SIG-M5 treated with dmso at 0.1 percent for 504 hours (cell line): ENCODE measurements at regions not wholly inside any gene's neighbourhood (a gene's known extent, or its start where the extent isn't known, plus 50 kb on each side); places are given as distances from the start of the nearest gene placed in this dataset.

ENCODE experiments used
- DNase-seq: peaks from one replicate; lab custom pipeline; 2025; ENCODE audit not compliant: unreplicated experiment; lab: John Stamatoyannopoulos, UW

DNA sequence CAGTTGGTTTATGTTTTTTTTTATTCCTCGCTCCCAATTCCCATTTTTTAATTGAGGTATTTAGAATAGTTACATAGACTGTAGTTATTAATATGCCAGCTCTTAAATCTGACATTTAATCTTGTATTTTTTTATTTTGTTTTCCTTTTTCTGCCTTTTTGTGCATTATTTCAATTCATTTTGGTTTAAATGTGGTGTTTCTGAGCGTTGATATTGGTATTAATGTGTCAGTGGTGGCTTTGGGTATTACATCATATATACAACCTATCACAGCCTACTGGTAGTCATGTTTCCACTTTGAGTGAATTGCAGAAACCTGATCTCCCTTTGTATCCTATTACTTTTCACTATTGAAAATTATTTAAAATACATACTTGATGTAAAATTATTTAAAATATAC is 1027.3 kb downstream of the KCNT2 start:
- no peak for DNase-seq

DNA sequence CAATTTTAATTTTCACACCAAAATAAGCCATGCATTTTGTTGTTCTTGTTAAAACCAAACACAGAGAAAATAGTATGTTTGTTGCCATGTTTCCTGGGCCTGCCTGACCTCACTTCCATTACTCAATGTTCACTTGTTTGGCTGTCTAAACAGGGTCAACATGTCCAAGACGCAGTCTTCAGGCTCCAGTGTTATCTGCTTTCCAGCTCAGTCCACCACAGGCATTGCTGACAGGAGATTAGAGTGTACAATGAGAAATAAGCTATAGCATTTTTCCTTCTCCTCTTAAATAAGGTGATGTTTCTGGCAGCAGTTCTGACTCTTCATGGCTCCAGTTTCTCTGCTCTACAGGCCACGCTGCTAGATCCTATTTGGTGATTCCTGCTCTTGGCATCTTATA is 1030.5 kb downstream of the KCNT2 start:
- DNase-seq, result no peak

DNA sequence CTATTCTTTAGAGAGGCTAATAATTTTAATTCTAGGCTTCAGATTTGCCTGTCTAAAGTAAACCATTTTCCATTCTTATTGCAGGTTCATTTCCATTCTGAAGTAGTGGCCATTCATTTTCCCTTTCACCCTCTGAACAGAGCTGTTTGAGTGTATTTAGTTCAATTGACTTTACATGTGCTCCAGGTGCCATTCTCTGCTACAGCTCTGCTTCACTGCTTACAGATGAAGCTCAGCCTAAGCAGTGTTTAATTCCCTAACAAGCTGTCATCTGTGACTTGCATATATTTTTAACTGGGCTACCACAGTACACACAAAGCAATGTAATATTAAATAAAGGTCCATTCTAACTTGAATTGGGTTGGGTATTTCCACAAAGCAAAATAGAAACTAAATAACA is 1031.6 kb downstream of the KCNT2 start:
- DNase-seq, result no peak

DNA sequence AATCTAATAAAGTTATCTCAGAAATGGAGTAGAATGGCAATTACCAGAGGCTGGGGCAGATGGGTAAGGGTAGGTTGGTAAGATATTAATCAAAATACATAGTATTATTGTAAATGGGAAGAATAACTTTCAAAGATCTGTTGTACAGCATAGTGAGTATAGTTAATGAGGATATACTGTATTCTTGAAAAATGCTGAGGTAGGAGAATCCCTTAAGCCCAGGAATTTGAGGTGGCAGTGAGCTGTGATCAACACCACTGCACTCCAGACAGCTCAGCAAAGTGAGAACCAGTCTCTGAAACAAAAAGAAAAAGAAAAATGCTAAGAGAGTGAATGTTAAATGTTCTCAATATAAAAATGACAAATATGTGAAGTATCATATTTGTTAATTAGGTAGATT is 1033.7 kb downstream of the KCNT2 start:
- DNase-seq, result no peak

DNA sequence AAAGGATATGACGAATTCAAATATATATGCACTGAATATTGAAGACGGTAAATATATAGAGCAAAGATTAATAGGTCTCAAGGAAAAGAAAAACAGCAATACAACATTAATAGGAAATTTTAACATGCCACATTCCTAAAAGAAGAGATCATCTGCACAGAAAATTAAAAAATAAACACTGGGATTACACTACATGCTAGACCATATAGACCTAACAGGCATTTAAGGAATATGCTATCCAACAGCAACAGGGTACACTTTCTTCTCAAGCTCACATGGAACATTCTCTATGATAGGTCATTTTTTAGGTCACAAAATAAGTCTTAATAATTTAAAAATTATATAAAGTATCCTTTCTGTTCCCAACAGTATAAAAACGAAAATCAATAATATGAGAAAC is 1038.3 kb downstream of the KCNT2 start:
- DNase-seq, result no peak

DNA sequence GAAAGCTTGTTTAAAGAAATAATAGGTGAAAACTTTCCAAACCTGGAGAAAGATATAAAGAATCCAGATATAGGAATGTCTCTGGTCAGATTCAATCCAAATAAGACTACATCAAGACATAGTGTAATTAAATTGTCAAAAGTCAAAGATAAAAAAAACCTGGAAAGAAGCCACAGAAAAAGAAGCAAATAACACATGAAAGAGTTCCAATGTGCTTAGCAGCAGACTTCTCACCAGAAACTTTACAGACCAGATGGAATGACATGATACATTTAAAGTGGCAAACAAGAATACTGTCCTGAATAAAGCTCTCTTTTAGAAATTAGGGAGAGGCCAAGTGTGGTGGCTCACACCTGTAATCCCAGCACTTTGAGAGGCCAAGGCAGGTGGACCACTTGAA is 1039.9 kb downstream of the KCNT2 start:
- no peak for DNase-seq

DNA sequence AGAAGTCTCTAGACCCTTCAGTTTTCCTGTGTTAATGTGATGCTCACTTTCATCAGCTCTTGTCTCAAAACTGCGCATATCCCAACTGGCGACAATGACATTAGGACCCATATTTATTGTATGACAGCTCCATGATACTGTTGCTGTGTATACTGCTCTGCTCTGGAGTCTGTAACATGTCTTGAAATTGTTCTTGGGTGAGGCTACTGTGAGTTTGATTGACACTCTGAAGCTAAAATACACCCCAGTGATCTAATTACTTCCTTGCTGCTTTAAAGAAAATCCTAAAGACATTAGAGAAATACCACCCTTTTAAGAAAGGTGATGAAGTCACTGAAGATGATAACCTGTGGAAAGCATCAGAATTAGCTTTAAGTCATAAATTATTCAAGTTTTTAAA is 1046.2 kb downstream of the KCNT2 start:
- no peak for DNase-seq

DNA sequence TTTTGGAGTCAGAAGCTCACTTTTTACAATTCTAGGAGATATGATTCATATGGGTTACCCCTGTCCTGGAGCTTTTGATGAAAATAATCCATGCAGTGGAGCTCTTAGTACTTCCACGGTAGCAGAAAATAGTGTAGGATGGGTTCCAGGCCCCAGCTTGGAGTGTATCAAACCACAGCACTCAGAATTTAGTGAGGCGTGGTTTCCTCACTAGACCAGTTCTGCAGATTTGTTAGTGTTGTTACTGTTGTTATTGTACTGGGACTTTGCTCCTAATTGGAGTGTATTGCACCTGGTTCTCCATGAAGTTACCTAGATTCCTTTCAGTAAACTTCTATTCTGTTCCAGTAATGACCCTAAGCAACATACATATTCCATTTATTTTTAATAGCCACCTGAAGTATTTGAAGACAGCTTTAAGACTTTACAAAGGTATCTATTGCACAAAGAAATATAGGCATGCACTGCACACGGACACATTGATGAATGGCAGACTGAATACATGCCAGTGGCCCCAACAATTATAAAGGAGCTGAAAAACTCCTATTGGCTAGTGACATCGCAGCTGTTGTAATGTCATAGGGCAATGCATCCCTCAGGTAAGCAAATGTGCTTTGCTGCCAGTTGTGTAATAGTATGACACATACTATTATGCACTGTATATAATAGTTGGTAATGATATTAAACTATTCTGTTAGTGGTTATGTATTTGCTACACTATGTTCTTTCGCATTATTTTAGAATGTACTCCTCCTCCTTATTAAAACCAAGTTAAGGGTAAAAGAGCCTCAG is 1058.0 kb downstream of the KCNT2 start:
- DNase-seq, result no peak

DNA sequence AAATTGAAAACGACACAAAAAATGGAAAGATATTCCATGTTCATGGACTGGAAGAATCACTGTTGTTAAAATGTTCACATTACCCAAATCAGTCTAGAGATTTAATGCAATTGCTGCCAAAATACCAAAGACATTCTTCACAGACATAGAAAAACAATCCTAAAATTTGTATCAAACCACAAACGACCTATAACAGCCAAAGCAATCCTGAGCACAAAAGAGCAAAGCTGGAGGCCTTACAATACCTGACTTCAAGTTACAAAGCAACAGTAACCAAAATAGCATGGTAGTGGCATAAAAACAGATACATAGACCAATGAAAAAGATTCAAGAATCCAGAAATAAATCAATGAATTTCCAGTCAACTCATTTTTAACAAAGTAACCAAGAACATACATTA is 1077.3 kb downstream of the KCNT2 start:
- no peak for DNase-seq

DNA sequence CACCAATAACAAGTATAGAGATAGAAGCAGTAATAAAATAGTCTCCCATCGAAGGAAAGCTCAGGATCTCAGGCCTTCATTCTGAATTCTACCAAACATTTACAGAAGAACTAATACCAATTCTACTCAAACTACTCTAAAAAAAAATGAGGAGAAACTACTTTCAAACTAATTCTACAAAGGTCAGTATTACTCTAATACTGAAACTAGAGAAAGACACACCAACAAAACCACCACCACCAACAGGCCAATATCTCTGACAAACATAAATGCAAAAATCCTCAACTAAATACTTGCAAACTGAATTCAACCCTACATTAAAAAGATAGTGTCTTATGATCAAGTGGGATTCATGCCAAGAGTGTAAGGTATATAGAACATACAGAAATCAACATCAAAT is 1078.4 kb downstream of the KCNT2 start:
- no peak for DNase-seq

DNA sequence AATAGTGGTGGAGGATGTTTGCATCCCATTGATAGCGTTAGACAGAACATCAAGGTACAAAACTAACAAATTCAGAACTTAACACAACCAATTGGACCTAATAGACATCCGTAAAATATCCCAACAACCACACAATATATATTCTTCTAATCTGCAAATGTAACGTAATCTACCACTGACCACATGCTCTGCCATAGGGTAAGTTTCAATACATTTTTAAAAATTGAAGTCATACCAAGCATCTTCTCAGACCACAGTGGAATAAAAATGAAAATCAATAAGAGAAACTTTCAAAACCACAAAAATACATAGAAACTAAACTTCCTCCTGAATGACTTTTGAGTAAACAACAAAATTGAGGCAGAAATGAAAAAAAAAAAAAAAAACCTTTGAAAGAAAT is 1087.5 kb downstream of the KCNT2 start:
- no peak for DNase-seq

DNA sequence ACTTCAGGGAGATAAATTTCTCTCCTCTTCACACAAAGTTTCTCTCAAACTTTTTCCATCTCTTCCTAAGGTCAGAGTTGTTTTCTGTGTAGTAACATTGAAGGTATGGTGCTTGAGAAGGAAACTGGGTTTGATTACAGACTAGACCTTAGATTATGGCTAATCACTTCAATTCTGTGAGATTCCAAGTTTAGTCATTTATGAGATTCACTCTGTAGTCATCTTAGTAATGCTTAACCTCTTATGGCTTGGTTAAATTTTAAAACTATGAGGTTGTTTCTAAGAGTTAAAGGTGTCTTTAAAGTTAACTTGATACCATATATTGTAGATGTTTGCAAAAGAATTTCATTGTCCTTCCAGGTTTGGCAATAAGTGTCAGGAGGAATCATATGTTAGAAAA is 1092.2 kb downstream of the KCNT2 start:
- no peak for DNase-seq

DNA sequence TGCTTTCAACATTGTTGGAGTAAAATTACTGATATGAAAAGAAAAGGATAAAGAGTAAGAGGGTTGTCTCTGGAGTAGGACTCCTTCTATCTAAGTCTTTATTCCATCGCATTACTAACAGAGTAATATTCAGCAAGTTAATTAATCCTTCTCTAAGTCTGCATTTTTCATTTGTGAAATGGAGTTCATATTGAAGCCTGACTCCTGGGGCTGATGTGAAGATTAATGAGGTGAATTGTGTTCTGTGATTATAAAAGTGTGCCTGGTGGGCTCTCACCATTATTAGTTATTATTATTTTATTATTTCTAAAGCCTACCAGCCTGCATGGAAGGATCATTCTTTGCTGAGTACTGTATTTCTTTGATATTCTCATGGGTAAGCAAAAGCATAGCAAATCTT is 1096.7 kb downstream of the KCNT2 start:
- DNase-seq, result no peak

DNA sequence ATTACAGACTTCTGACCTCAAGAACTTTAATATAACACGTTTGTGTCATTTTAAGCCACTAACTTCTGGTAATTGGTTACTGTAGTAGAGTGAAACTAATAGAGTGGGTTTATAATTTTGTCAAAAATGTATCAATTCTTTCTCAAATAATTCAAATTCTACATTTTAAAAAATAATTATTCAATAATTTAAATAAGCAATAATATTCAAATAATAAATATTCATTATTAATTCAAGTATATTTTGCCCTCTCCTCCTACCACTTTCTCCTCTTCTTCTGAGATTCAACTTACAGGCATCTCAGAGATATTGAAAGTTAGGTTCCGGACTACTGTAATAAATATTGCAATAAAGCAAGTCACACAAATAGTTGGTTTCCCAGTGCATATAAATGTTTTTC is 1107.1 kb downstream of the KCNT2 start:
- DNase-seq, result no peak

DNA sequence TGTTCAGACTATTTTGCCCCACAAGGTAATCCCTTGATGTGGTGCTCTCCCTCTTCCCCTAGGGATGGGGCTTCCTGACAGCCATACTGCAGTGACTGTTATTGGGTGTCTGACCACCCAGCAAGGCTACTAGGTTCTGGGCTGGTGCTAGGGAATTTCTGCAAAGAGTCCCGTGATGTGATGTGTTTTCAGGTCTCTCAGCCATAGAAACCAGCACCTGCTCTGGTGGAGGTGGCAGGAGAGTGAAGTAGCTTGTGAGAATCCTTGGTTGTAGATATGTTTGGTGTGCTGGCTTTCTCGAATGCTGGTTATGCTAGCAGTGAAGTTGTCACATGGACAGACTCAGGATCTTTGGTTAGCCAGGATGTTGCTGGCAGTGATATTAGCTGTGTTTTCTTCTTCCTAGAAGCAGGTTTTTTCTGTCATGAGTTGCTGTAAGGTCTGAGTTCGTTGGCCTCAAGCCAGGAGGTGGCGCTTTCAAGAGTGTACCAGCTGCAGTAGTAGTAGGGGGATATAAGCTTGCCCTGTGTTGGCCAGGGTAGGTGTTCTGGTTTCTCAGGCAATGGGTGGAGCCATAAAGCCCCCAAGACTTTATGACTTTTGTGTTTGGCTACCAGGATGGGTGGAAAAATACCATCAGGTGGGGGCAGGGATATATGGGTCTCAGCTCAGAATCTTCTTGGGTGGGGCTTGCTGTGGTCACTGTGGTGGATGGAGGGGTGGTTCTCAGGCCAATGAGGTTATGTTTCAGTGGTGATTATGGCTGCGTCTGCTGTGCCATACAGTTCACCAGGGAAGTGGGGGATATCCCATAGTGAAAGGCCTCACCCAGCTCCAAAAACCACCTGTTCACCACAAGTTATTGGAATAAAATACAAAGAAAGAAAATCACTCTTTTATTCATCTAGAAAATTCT is 1112.3 kb downstream of the KCNT2 start:
- DNase-seq, result no peak

DNA sequence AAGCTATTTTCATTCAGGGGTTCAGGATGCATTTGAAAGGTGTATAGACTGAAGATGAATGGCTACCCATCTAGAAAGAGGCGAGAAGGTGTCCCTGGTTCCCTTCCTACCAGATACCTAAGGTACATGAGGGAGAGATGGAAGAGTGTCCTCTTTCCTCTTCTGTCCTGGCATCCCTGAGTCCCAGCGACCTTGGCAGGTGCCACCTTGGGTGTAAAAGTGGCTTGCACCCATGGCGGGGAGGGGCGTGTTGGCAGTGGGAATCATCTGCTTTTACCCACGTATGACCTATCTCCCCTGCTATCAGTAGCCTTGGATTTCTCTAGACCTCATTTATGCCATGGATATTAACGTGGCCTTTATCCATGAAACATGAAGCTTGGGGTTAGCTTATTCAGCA is 1126.1 kb downstream of the KCNT2 start:
- no peak for DNase-seq

DNA sequence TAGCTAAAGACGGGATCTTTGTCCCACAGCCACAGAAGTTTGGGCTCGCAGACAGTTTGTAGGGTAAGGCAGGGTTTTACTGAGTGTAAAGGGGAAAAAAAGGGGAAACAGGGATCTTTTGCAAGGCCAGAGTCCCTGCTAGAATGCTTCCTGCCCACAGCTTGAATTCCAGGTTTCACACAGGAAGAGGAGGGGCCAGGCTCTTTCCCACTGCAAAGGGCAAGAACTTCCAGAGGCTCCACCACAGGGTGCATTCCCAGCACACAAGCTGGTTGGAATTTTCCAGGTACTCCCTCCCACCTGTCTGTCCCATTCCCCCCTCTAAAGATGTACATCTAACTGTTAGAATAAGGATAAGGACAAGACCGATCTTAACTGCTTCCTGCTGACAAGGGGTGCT is 1126.9 kb downstream of the KCNT2 start:
- DNase-seq, result no peak

DNA sequence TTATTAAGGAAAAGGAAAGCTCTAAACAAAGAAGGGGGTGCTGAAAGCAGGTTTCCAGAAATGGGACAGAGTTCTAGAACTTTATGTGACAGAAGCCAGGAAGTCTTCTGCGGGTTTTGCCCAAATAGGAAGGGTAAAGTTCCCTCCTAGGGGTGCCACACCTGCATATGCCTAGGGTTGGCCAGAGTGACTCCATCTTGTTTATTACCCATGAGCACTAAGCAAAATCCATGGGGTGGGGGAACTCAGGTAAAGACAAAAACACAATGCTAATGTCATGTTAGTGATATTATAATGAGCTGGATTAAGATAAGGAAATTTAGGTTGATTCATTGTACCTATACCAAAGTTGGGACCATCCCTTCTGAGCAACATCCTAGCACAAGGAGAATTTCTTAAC is 1132.7 kb downstream of the KCNT2 start:
- DNase-seq, result no peak

DNA sequence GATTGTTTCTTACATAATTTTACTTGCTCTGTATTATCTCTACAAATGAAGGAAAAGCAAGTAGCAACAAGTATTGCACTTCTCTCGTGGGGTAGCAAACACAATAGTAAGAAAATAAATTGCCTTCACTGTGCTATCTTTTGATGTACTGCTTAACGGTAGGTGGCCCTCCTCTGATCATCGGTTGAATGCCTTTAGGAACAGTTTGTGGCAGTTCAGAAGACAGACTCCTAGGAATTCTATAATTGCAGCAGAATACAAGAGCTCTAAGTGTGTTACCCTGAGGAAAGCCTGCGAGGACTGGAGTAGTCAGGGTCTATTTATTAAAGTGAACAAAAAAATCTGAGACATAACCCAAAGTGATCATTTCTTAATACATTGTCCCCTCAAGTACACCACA is 1135.9 kb downstream of the KCNT2 start:
- no peak for DNase-seq

DNA sequence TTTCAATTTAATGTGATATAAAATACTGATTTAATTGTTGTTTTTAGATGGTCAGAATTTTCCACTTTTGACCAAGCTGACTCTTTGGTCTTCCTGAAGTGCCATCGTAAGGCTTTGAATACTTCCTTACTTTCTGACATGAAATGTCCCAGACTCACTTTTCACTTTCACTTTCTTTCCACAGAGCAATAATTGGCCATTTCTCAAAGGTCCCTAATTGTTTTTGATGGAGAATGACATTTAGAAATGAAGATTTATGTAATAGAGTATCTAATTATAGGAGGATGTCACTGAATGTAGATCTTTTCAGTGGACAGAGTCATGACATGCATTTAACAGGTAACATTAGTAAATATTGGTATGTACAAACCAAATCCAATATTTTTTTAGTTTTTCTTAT is 1141.6 kb downstream of the KCNT2 start:
- no peak for DNase-seq

DNA sequence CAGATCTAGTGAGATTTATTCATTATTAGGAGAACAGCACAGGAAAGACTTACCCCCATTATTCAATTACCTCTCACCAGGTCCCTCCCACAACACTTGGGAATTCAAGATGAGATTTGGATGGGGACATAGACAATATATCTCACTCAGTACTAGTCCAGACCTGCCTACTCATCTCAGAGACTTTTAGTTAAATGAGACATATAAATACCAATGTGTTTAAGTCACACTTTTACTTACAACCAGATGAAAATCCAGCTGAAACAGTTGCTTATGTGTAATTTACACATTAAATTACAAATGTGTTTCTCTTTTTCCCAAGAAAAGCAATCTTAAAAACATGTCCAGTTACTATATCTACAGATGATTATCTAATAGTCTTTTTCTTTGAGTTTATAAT is 1145.6 kb downstream of the KCNT2 start:
- DNase-seq, result no peak

DNA sequence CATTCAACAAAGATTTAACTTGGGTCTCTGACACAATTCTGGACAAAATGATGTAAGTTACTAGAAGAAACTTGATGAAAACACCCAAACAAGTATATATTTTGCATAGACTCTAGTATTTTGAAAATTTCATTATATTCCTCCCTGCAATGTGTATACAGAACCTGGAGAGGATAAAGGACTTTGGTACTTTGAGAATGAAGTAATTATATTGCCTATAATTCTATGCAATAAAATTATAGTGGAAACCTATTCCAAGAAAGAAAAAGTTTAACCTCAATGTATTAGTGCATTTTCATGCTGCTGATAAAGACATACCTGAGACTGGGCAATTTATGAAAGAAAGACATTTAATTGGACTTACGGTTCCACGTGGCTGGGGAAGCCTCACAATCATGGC is 1146.1 kb downstream of the KCNT2 start:
- no peak for DNase-seq
